ENCODE measurements at regions not wholly inside any gene's neighbourhood (a gene's known extent, or its start where the extent isn't known, plus 50 kb on each side); places are given as distances from the start of the nearest gene placed in this dataset.
"Not testable (repeated sequence)": the region's sequence is repeated elsewhere in the genome, so short reads cannot be mapped to it uniquely, and the experiment has no call there.

GRCh38 chr5:100683881-100684280 is 148.7 kb downstream of the FAM174A start:
- H3K27ac Mint-ChIP-seq (ENCODE audit: unreplicated experiment) = peak overlapping the region; percentile 59
- peaks cover 12% of the 10 kb centered on the region for H3K9me3 Mint-ChIP-seq (ENCODE audit: unreplicated experiment)
- no peak overlapping the region for H3K4me3 Mint-ChIP-seq (ENCODE audit: unreplicated experiment)
- H3K27me3 Mint-ChIP-seq (ENCODE audit: unreplicated experiment) = peaks cover 4% of the 10 kb centered on the region
- H3K36me3 Mint-ChIP-seq (ENCODE audit: unreplicated experiment) = peaks cover 20% of the 10 kb centered on the region
- H3K4me1 Mint-ChIP-seq (ENCODE audit: low read depth, unreplicated experiment) = no peaks in the 10 kb centered on the region
- DNase-seq = no peak
- TF ChIP-seq, protein P1, sequence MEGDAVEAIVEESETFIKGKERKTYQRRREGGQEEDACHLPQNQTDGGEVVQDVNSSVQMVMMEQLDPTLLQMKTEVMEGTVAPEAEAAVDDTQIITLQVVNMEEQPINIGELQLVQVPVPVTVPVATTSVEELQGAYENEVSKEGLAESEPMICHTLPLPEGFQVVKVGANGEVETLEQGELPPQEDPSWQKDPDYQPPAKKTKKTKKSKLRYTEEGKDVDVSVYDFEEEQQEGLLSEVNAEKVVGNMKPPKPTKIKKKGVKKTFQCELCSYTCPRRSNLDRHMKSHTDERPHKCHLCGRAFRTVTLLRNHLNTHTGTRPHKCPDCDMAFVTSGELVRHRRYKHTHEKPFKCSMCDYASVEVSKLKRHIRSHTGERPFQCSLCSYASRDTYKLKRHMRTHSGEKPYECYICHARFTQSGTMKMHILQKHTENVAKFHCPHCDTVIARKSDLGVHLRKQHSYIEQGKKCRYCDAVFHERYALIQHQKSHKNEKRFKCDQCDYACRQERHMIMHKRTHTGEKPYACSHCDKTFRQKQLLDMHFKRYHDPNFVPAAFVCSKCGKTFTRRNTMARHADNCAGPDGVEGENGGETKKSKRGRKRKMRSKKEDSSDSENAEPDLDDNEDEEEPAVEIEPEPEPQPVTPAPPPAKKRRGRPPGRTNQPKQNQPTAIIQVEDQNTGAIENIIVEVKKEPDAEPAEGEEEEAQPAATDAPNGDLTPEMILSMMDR (IDR thresholded peaks at IDR 0.05; ENCODE audit: partially characterized antibody, unreplicated experiment) = no peak

DNA sequence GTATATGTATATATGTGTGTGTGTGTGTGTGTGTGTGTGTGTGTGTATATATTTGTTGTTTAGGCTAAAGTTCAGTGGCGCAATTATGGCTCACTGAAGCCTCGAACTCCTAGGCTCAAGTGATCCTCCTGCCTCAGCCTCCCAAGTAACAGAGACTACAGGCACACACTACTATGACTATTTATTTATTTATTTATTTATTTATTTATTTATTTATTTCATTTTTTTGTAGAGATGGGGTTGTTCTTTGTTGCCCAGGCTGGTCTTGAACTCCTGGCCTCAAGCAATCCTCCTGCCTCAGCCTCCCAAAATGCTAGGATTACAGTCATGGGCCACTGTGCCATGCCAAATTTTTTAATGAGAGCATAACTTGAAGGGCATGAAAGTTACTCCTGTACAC is 149.9 kb downstream of the FAM174A start:
- H3K27ac Mint-ChIP-seq (ENCODE audit: unreplicated experiment); DNase-seq; H3K4me1 Mint-ChIP-seq (ENCODE audit: low read depth, unreplicated experiment); H3K27me3 Mint-ChIP-seq (ENCODE audit: unreplicated experiment); H3K4me3 Mint-ChIP-seq (ENCODE audit: unreplicated experiment): not testable (repeated sequence)
- H3K9me3 Mint-ChIP-seq (ENCODE audit: unreplicated experiment) = peaks cover 12% of the 10 kb centered on the region
- peaks cover 20% of the 10 kb centered on the region for H3K36me3 Mint-ChIP-seq (ENCODE audit: unreplicated experiment)

DNA sequence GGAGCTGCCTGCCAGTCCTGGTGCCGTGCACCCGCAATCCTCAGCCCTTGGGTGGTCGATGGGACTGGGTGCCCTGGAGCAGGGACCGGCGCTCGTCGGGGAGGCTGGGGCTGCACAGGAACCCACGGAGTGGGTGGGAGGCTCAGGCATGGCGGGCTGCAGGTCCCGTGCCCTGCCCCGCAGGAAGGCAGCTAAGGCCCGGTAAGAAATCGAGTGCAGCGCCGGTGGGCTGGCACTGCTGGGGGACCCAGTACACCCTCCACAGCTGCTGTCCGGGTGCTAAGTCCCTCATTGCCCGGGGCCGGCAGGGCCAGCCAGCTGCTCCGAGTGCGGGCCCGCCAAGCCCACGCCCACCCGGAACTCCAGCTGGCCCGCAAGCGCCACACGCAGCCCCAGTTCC is 153.7 kb downstream of the FAM174A start:
- not testable (repeated sequence) for H3K9me3 Mint-ChIP-seq (ENCODE audit: unreplicated experiment); H3K36me3 Mint-ChIP-seq (ENCODE audit: unreplicated experiment); H3K27ac Mint-ChIP-seq (ENCODE audit: unreplicated experiment); H3K27me3 Mint-ChIP-seq (ENCODE audit: unreplicated experiment); H3K4me1 Mint-ChIP-seq (ENCODE audit: low read depth, unreplicated experiment); DNase-seq; H3K4me3 Mint-ChIP-seq (ENCODE audit: unreplicated experiment)

GRCh38 chr5:100690036-100690560 is 154.9 kb downstream of the FAM174A start:
- H3K27ac Mint-ChIP-seq (ENCODE audit: unreplicated experiment) = no peak overlapping the region
- H3K36me3 Mint-ChIP-seq (ENCODE audit: unreplicated experiment) = no peaks in the 10 kb centered on the region
- H3K4me3 Mint-ChIP-seq (ENCODE audit: unreplicated experiment) = no peak overlapping the region
- no peaks in the 10 kb centered on the region for H3K27me3 Mint-ChIP-seq (ENCODE audit: unreplicated experiment)
- no peaks in the 10 kb centered on the region for H3K9me3 Mint-ChIP-seq (ENCODE audit: unreplicated experiment)
- DNase-seq = no peak
- TF ChIP-seq, protein P1 (IDR thresholded peaks at IDR 0.05; ENCODE audit: partially characterized antibody, unreplicated experiment) = no peak
- no peaks in the 10 kb centered on the region for H3K4me1 Mint-ChIP-seq (ENCODE audit: low read depth, unreplicated experiment)

- no peaks in the 10 kb centered on the region for H3K9me3 Mint-ChIP-seq (ENCODE audit: unreplicated experiment)
- H3K27ac Mint-ChIP-seq (ENCODE audit: unreplicated experiment) = no peak overlapping the region
- H3K4me1 Mint-ChIP-seq (ENCODE audit: low read depth, unreplicated experiment) = no peaks in the 10 kb centered on the region
- no peaks in the 10 kb centered on the region for H3K27me3 Mint-ChIP-seq (ENCODE audit: unreplicated experiment)
- no peak overlapping the region for H3K4me3 Mint-ChIP-seq (ENCODE audit: unreplicated experiment)
- H3K36me3 Mint-ChIP-seq (ENCODE audit: unreplicated experiment) = no peaks in the 10 kb centered on the region
- TF ChIP-seq, protein P1 (IDR thresholded peaks at IDR 0.05; ENCODE audit: partially characterized antibody, unreplicated experiment) = no peak
- DNase-seq = no peak
Measured at GRCh38 chr5:100691085-100691484, 155.9 kb downstream of the FAM174A start.

DNA sequence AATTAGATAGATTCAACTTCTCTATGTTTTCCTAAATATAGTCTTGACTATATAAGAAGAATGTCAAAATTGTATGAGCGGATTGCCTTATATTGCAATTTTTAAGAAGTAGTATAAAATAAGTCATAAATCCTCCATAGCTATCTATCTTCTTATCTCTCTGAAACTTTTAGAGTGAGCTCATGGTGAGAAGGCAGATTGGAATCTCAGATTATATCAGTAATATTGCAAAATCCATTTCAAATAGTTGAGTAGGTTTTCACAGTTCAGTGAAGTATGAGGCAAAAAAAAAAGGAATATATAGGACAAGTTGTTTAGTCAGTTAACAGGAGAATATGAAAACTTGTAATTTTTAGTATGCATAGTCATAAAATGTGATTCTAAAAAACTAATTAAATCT is 156.4 kb downstream of the FAM174A start:
- TF ChIP-seq, protein P1 (IDR thresholded peaks at IDR 0.05; ENCODE audit: partially characterized antibody, unreplicated experiment) = no peak
- no peaks in the 10 kb centered on the region for H3K36me3 Mint-ChIP-seq (ENCODE audit: unreplicated experiment)
- no peaks in the 10 kb centered on the region for H3K27me3 Mint-ChIP-seq (ENCODE audit: unreplicated experiment)
- no peak overlapping the region for H3K27ac Mint-ChIP-seq (ENCODE audit: unreplicated experiment)
- H3K4me1 Mint-ChIP-seq (ENCODE audit: low read depth, unreplicated experiment) = no peaks in the 10 kb centered on the region
- DNase-seq = no peak
- H3K9me3 Mint-ChIP-seq (ENCODE audit: unreplicated experiment) = no peaks in the 10 kb centered on the region
- H3K4me3 Mint-ChIP-seq (ENCODE audit: unreplicated experiment) = no peak overlapping the region

Data from glutamatergic neuron (in vitro differentiated cells).